HEK293 (cell line): ENCODE measurements at regions not wholly inside any gene's neighbourhood (a gene's known extent, or its start where the extent isn't known, plus 50 kb on each side); places are given as distances from the start of the nearest gene placed in this dataset.

Experiments
- CTCF ChIA-PET: fragments of 350-600 bp; formaldehyde crosslinking; extraction: SDS; loops from one replicate; lab custom pipeline; 2021; ENCODE audit warnings: antibody characterized with exemption; lab: Yijun Ruan, JAX
- POLR2A ChIA-PET: fragments of 300-600 bp; formaldehyde crosslinking; extraction: SDS; loops from one replicate; lab custom pipeline; 2020; ENCODE audit warnings: antibody characterized with exemption, inconsistent platforms; lab: Yijun Ruan, JAX
- H3K27ac ChIP-seq: fragments of 200-500 bp; sonication (Bioruptor generic); 2 replicates; pipeline ENCODE4 v1.5.1; 2014; ENCODE audit warnings: low read depth, low read length, control low read depth, inconsistent platforms; ENCODE audit errors: extremely low read depth
- H3K36me3 ChIP-seq, 2 experiments: fragments of 200-500 bp in 1 of 2; sonication (Bioruptor generic) in 1 of 2; 1 replicate in 1 of 2; 2 replicates in 1 of 2; pipeline ENCODE4 v1.5.1; 2014 to 2017; ENCODE audit warnings: inconsistent platforms in 2 of 2, low read length in 2 of 2; ENCODE audit not compliant: control insufficient read depth in 2 of 2, insufficient read depth in 1 of 2
- H3K4me1 ChIP-seq: fragments of 200-500 bp; sonication (Bioruptor generic); 2 replicates; pipeline ENCODE4 v1.5.1; 2014; ENCODE audit warnings: mild to moderate bottlenecking, low read length, inconsistent platforms; ENCODE audit not compliant: control insufficient read depth, insufficient read depth
- H3K4me3 ChIP-seq: 2 replicates; pipeline ENCODE4 v1.5.1; 2011; ENCODE audit warnings: low read depth, mild to moderate bottlenecking, control low read depth, low read length, moderate library complexity
- H3K9me3 ChIP-seq: fragments of 200-500 bp; sonication (Bioruptor generic); 2 replicates; pipeline ENCODE4 v1.5.1; 2014; ENCODE audit warnings: low read depth, low read length, inconsistent platforms; ENCODE audit not compliant: control insufficient read depth, insufficient read depth
- GLI4 ChIP-seq: fragments of 450-650 bp; formaldehyde crosslinking; IDR thresholded peaks from 2 replicates; pipeline ENCODE4 v1.5.1; 2016; ENCODE audit warnings: missing biosample characterization, missing genetic modification characterization
- HOXA7 ChIP-seq: sonication (generic); formaldehyde crosslinking; IDR thresholded peaks from 2 replicates; pipeline ENCODE4 v1.8.1; 2022; ENCODE audit warnings: missing genetic modification reagents, borderline replicate concordance
- OVOL3 ChIP-seq: fragments of 450-650 bp; formaldehyde crosslinking; IDR thresholded peaks from 2 replicates; pipeline ENCODE4 v1.5.1; 2016; ENCODE audit warnings: missing biosample characterization, missing genetic modification characterization
- TCF7L2 ChIP-seq: IDR thresholded peaks from 2 replicates; pipeline ENCODE4 v1.6.1; 2011; ENCODE audit warnings: low read depth, mild to moderate bottlenecking, inconsistent platforms, low read length, moderate library complexity, borderline replicate concordance
- ZFP69B ChIP-seq: fragments of 450-650 bp; formaldehyde crosslinking; IDR thresholded peaks from 2 replicates; pipeline ENCODE4 v1.5.1; 2016; ENCODE audit warnings: missing biosample characterization, missing genetic modification characterization
- ZNF221 ChIP-seq: fragments of 450-650 bp; formaldehyde crosslinking; IDR thresholded peaks from 2 replicates; pipeline ENCODE4 v1.5.1; 2017; ENCODE audit warnings: missing biosample characterization, missing genetic modification characterization, borderline replicate concordance
- ZNF548 ChIP-seq: fragments of 450-650 bp; formaldehyde crosslinking; IDR thresholded peaks from 2 replicates; pipeline ENCODE4 v1.5.1; 2016; ENCODE audit warnings: missing biosample characterization, missing genetic modification characterization
- ZNF785 ChIP-seq: fragments of 450-650 bp; formaldehyde crosslinking; IDR thresholded peaks from 2 replicates; pipeline ENCODE4 v1.5.1; 2016; ENCODE audit warnings: missing biosample characterization, missing genetic modification characterization
- TF ChIP-seq, protein P1 (sequence below): fragments of 450-650 bp; formaldehyde crosslinking; IDR thresholded peaks from 2 replicates; pipeline ENCODE4 v1.5.1; 2016; ENCODE audit warnings: missing biosample characterization, missing genetic modification characterization
- TF ChIP-seq, protein P2 (sequence below): fragments of 450-650 bp; formaldehyde crosslinking; IDR thresholded peaks from 2 replicates; pipeline ENCODE4 v1.5.1; 2016; ENCODE audit warnings: missing biosample characterization, missing genetic modification characterization, borderline replicate concordance

DNA sequence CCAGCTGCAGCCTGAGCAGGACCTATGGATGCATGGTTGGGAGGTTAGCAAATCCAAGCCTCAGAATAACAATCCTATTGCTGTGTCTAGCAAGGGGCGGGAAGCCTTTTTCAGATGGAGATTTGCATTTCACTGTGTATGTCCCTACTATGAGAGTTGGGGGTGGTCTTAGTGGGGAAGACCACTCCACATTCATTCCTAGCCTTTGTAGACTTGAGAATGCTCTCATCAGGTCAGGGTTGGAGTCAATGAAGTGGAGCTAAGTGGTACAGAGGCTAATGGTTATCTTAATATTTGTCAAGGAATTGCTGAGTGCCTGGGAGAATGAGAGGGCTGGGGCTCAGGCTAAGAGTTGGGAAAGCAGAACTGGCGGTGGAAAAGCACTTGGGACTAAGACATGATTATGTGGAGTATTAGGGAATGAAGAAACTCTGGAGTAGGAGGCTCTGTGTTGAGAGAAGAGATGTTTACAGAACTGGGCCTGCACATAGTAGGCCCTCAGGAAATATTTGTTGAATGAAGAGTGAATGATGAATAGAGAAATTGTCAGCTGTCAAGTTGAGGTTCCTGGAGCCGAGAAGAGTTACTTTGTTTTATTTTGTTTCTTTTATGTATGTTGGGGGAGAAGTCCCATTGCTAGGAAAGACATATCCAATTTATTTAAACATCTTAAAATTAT is 175.5 kb upstream of the SPRY4 start:
- ChIA-PET CTCF (no interaction called here), POLR2A (no interaction called here)
- no peak overlapping the region for H3K4me3 ChIP-seq
- H3K27ac ChIP-seq = no peak overlapping the region
- no peaks in the 10 kb centered on the region for H3K36me3 ChIP-seq
- TF ChIP-seq ZFP69B (tag by site-specific recombination) (no peak), TCF7L2 (no peak), ZNF548 (no peak), HOXA7 (CRISPR knock-in tag) (no peak)
- TF ChIP-seq, protein P1, sequence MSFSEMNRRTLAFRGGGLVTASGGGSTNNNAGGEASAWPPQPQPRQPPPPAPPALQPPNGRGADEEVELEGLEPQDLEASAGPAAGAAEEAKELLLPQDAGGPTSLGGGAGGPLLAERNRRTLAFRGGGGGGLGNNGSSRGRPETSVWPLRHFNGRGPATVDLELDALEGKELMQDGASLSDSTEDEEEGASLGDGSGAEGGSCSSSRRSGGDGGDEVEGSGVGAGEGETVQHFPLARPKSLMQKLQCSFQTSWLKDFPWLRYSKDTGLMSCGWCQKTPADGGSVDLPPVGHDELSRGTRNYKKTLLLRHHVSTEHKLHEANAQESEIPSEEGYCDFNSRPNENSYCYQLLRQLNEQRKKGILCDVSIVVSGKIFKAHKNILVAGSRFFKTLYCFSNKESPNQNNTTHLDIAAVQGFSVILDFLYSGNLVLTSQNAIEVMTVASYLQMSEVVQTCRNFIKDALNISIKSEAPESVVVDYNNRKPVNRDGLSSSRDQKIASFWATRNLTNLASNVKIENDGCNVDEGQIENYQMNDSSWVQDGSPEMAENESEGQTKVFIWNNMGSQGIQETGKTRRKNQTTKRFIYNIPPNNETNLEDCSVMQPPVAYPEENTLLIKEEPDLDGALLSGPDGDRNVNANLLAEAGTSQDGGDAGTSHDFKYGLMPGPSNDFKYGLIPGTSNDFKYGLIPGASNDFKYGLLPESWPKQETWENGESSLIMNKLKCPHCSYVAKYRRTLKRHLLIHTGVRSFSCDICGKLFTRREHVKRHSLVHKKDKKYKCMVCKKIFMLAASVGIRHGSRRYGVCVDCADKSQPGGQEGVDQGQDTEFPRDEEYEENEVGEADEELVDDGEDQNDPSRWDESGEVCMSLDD (tag by site-specific recombination) = no peak
- TF ChIP-seq, protein P2, sequence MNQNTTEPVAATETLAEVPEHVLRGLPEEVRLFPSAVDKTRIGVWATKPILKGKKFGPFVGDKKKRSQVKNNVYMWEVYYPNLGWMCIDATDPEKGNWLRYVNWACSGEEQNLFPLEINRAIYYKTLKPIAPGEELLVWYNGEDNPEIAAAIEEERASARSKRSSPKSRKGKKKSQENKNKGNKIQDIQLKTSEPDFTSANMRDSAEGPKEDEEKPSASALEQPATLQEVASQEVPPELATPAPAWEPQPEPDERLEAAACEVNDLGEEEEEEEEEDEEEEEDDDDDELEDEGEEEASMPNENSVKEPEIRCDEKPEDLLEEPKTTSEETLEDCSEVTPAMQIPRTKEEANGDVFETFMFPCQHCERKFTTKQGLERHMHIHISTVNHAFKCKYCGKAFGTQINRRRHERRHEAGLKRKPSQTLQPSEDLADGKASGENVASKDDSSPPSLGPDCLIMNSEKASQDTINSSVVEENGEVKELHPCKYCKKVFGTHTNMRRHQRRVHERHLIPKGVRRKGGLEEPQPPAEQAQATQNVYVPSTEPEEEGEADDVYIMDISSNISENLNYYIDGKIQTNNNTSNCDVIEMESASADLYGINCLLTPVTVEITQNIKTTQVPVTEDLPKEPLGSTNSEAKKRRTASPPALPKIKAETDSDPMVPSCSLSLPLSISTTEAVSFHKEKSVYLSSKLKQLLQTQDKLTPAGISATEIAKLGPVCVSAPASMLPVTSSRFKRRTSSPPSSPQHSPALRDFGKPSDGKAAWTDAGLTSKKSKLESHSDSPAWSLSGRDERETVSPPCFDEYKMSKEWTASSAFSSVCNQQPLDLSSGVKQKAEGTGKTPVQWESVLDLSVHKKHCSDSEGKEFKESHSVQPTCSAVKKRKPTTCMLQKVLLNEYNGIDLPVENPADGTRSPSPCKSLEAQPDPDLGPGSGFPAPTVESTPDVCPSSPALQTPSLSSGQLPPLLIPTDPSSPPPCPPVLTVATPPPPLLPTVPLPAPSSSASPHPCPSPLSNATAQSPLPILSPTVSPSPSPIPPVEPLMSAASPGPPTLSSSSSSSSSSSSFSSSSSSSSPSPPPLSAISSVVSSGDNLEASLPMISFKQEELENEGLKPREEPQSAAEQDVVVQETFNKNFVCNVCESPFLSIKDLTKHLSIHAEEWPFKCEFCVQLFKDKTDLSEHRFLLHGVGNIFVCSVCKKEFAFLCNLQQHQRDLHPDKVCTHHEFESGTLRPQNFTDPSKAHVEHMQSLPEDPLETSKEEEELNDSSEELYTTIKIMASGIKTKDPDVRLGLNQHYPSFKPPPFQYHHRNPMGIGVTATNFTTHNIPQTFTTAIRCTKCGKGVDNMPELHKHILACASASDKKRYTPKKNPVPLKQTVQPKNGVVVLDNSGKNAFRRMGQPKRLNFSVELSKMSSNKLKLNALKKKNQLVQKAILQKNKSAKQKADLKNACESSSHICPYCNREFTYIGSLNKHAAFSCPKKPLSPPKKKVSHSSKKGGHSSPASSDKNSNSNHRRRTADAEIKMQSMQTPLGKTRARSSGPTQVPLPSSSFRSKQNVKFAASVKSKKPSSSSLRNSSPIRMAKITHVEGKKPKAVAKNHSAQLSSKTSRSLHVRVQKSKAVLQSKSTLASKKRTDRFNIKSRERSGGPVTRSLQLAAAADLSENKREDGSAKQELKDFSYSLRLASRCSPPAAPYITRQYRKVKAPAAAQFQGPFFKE = no peak
- no peaks in the 10 kb centered on the region for H3K4me1 ChIP-seq
- no peaks in the 10 kb centered on the region for H3K9me3 ChIP-seq

DNA sequence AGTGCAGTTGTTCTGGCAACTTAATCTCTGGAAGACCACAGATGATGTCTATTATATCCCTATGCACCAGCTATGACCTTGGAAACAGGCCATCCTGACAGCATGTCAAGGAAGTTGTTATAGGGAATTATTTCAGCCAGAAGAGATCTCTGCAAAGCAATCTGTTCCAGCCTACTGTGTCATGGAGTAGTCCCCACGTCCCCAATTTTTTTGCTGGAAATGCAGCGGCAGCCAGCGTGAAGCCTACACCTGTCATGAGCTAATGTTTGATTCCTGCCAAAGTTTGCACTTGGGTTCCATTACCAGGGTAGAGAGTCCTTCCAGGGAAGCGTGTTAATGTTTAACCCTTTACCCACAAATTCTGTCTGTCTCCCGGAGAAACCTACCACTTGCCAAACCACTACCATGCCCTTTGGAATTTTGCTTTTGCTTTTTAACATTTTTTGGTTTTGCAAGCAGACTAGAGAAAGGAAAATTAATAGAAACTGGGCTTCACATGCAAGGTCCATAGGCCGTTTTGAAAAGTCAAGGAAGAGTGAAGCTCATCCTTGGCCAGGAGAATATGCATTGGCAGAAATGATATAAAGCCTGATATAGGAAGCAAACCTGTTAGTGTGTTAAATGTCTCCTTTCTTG is 174.9 kb upstream of the SPRY4 start:
- Histone ChIP-seq H3K4me1 (no peaks in the 10 kb centered on the region), H3K36me3 (no peaks in the 10 kb centered on the region), H3K9me3 (no peaks in the 10 kb centered on the region), H3K27ac (no peak overlapping the region), H3K4me3 (no peak overlapping the region)
- TF ChIP-seq, protein P2 = no peak
- TF ChIP-seq OVOL3 (tag by site-specific recombination) (no peak), ZNF221 (tag by site-specific recombination) (no peak), GLI4 (tag by site-specific recombination) (no peak), ZNF785 (tag by site-specific recombination) (no peak)
- ChIA-PET CTCF (no interaction called here), POLR2A (no interaction called here)
